ENCODE measurements at regions not wholly inside any gene's neighbourhood (a gene's known extent, or its start where the extent isn't known, plus 50 kb on each side); places are given as distances from the start of the nearest gene placed in this dataset.

- POLR2A ChIA-PET = no interaction called here
- peaks cover 19 to 48% (median 37%) of the 10 kb centered on the region in 5 donors for H3K27me3 Mint-ChIP-seq
- H3K4me1 Mint-ChIP-seq = peaks cover 6 to 27% (median 21%) of the 10 kb centered on the region in 4 donors
- H3K27ac Mint-ChIP-seq = peak overlapping the region in 2 of 10 donors; percentile 32 to 35
- peaks cover 0 to 1% (median 0%) of the 10 kb centered on the region in 9 donors for H3K9me3 Mint-ChIP-seq
- peak overlapping the region in 2 of 10 donors; percentile 15 to 33 for H3K4me3 Mint-ChIP-seq
- ATAC-seq = no peak
- DNase-seq = no peak
- no peaks in the 10 kb centered on the region for H3K36me3 Mint-ChIP-seq
These were observed 467.1 kb downstream of the SOX9 start for GRCh38 chr17:72587773-72588511.

- peak overlapping the region in 1 of 10 donors; percentile 40 for H3K27ac Mint-ChIP-seq
- no peaks in the 10 kb centered on the region for H3K36me3 Mint-ChIP-seq
- H3K4me3 Mint-ChIP-seq = peak overlapping the region in 1 of 10 donors; percentile 9
- ATAC-seq (no peak), DNase-seq (no peak)
- POLR2A ChIA-PET = no interaction called here
- peaks cover 6 to 29% (median 22%) of the 10 kb centered on the region in 4 donors for H3K4me1 Mint-ChIP-seq
- H3K9me3 Mint-ChIP-seq = peaks cover 0 to 1% (median 0%) of the 10 kb centered on the region in 9 donors
- H3K27me3 Mint-ChIP-seq = peaks cover 24 to 54% (median 42%) of the 10 kb centered on the region in 5 donors
These were observed 467.7 kb downstream of the SOX9 start for GRCh38 chr17:72588561-72588960.

GRCh38 chr17:72588961-72589360 lies 468.1 kb downstream of the SOX9 start:
- no peak for DNase-seq
- POLR2A ChIA-PET = no interaction called here

GRCh38 chr17:72590382-72590781 lies 469.6 kb downstream of the SOX9 start:
- POLR2A ChIA-PET = no interaction called here
- Mint-ChIP-seq H3K27ac (no peak overlapping the region), H3K27me3 (peaks cover 20 to 59% (median 50%) of the 10 kb centered on the region in 5 donors), H3K36me3 (no peaks in the 10 kb centered on the region), H3K9me3 (peaks cover 0 to 1% (median 0%) of the 10 kb centered on the region in 9 donors), H3K4me1 (peaks cover 6 to 29% (median 22%) of the 10 kb centered on the region in 4 donors), H3K4me3 (peak overlapping the region in 6 of 10 donors; percentile 7 to 70 (median 44))
- ATAC-seq = no peak
- DNase-seq = no peak

More at GRCh38 chr17:72588961-72589360, 468.1 kb downstream of the SOX9 start:
- Mint-ChIP-seq H3K27me3 (peaks cover 24 to 56% (median 43%) of the 10 kb centered on the region in 5 donors), H3K4me3 (peak overlapping the region in 1 of 10 donors; percentile 9), H3K36me3 (no peaks in the 10 kb centered on the region), H3K9me3 (peaks cover 0 to 1% (median 0%) of the 10 kb centered on the region in 9 donors), H3K27ac (peak overlapping the region in 1 of 10 donors; percentile 40), H3K4me1 (peaks cover 6 to 29% (median 22%) of the 10 kb centered on the region in 4 donors)
- no peak for ATAC-seq

- Mint-ChIP-seq H3K9me3 (peaks cover 0 to 1% (median 0%) of the 10 kb centered on the region in 9 donors), H3K4me3 (peak overlapping the region in 8 of 10 donors; percentile 39 to 77 (median 71)), H3K27me3 (peaks cover 20 to 59% (median 47%) of the 10 kb centered on the region in 5 donors), H3K4me1 (peaks cover 6 to 29% (median 22%) of the 10 kb centered on the region in 4 donors), H3K36me3 (no peaks in the 10 kb centered on the region), H3K27ac (no peak overlapping the region)
- no peak for ATAC-seq
- POLR2A ChIA-PET = no interaction called here
- no peak for DNase-seq
These were observed 470.1 kb downstream of the SOX9 start for GRCh38 chr17:72590882-72591281.

GRCh38 chr17:72591289-72592241 lies 470.7 kb downstream of the SOX9 start:
- Mint-ChIP-seq H3K4me3 (peak overlapping the region; percentile 58 to 86 (median 78)), H3K36me3 (no peaks in the 10 kb centered on the region), H3K9me3 (peaks cover 0 to 1% (median 0%) of the 10 kb centered on the region in 9 donors), H3K27ac (peak overlapping the region in 1 of 10 donors; percentile 63), H3K4me1 (peaks cover 6 to 29% (median 22%) of the 10 kb centered on the region in 4 donors), H3K27me3 (peaks cover 20 to 62% (median 47%) of the 10 kb centered on the region in 5 donors)
- no peak for ATAC-seq
- POLR2A ChIA-PET = no interaction called here
- DNase-seq = no peak

- POLR2A ChIA-PET = no interaction called here
- Mint-ChIP-seq H3K27me3 (peaks cover 20 to 70% (median 46%) of the 10 kb centered on the region in 5 donors), H3K9me3 (peaks cover 0 to 1% (median 0%) of the 10 kb centered on the region in 9 donors), H3K4me1 (peaks cover 6 to 26% (median 21%) of the 10 kb centered on the region in 4 donors), H3K27ac (peak overlapping the region in 1 of 10 donors; percentile 63), H3K36me3 (no peaks in the 10 kb centered on the region), H3K4me3 (peak overlapping the region; percentile 58 to 86 (median 78))
- no peak for ATAC-seq
- DNase-seq = peak in 2 of 10 donors; percentile 2 to 7
These were observed 471.6 kb downstream of the SOX9 start for GRCh38 chr17:72592242-72592966.

GRCh38 chr17:72592967-72593325 lies 472.1 kb downstream of the SOX9 start:
- Mint-ChIP-seq H3K4me3 (peak overlapping the region in 7 of 10 donors; percentile 34 to 62 (median 37)), H3K4me1 (peaks cover 5 to 21% (median 17%) of the 10 kb centered on the region in 4 donors), H3K36me3 (no peaks in the 10 kb centered on the region), H3K9me3 (no peaks in the 10 kb centered on the region), H3K27ac (no peak overlapping the region), H3K27me3 (peaks cover 20 to 75% (median 45%) of the 10 kb centered on the region in 5 donors)
- POLR2A ChIA-PET = no interaction called here
- DNase-seq = no peak
- no peak for ATAC-seq

- H3K4me3 Mint-ChIP-seq = peak overlapping the region in 1 of 10 donors; percentile 28
- POLR2A ChIA-PET = no interaction called here
- ATAC-seq = no peak
These were observed 473.4 kb downstream of the SOX9 start for GRCh38 chr17:72594248-72594647.

More at GRCh38 chr17:72594248-72594647, 473.4 kb downstream of the SOX9 start:
- no peaks in the 10 kb centered on the region for H3K36me3 Mint-ChIP-seq
- H3K27ac Mint-ChIP-seq = no peak overlapping the region
- H3K27me3 Mint-ChIP-seq = peaks cover 19 to 66% (median 35%) of the 10 kb centered on the region in 5 donors
- H3K4me1 Mint-ChIP-seq = peaks cover 2 to 17% (median 14%) of the 10 kb centered on the region in 4 donors
- no peak for DNase-seq
- H3K9me3 Mint-ChIP-seq = no peaks in the 10 kb centered on the region

Measured in naive thymus-derived CD8-positive, alpha-beta T cell (primary cell).